ENCODE measurements at regions not wholly inside any gene's neighbourhood (a gene's known extent, or its start where the extent isn't known, plus 50 kb on each side); places are given as distances from the start of the nearest gene placed in this dataset.

DNA sequence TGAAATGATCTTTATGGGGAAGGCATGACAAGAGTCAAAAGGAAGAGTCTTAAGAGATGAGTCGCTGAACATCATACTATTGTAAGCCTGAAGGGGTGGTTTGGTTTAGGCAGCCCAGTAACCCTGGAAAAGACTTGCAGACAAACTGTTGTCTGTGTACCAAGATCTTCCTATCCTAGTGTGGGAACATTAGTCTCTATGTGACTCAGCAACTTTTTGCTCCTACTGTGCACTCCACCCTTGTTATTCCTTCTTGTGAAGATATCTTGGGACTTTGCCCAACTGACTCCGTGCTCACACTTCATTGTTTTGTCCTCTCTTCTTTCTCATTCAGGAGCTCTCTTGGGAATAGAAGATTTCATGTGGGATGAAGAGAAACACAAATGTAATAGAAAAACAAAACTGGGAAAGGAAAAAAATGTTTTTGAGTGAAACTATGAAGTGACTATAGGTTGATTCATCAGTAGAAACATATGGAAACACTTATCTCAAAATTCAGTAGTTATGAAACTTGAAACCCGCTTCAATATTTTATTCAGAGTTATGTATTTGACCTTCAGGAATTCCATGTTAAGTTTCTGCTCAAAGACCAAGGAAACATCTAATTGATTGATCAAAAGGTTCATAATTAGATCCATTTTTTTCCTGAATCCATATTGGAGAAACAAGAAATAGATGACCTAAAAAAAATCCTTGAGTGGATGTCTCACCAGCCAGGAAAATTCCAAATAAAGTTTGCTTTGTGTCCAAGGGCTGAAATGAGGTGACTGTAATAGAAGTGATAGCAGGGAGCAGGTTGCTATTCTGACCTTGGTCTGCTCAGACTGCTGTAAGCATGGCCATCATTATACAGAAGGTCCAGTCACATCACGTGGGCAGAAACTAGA, 67.2 kb downstream of the BTG1 start:
- no peak overlapping the region for H3K4me3 ChIP-seq (ENCODE audit: low read depth, low read length)
- TF ChIP-seq, protein P1, sequence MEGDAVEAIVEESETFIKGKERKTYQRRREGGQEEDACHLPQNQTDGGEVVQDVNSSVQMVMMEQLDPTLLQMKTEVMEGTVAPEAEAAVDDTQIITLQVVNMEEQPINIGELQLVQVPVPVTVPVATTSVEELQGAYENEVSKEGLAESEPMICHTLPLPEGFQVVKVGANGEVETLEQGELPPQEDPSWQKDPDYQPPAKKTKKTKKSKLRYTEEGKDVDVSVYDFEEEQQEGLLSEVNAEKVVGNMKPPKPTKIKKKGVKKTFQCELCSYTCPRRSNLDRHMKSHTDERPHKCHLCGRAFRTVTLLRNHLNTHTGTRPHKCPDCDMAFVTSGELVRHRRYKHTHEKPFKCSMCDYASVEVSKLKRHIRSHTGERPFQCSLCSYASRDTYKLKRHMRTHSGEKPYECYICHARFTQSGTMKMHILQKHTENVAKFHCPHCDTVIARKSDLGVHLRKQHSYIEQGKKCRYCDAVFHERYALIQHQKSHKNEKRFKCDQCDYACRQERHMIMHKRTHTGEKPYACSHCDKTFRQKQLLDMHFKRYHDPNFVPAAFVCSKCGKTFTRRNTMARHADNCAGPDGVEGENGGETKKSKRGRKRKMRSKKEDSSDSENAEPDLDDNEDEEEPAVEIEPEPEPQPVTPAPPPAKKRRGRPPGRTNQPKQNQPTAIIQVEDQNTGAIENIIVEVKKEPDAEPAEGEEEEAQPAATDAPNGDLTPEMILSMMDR (IDR thresholded peaks at IDR 0.05; ENCODE audit: insufficient read depth, low read depth, low read length, missing control alignments), result no peak
- DNase-seq (ENCODE audit: low read depth), result no peak

DNA sequence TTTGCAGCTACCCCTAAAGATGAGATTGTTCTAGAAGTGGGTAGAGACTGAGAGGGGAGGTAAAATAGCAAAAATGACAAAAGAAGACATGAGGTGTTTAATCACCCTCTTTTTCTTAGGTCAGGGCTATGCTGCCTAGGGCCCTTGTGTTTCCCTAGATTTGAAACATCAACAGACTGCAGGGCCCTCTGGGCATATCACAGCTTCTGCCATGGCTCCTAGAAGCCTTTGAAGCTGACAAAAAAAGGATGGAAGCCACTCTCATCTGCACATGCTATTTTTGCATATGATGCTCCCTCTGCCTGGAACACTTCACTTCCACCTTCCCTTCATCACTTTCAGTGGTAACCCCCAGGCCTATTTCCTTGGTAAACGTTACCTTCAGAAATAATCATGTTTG, 68.1 kb downstream of the BTG1 start:
- H3K4me3 ChIP-seq (ENCODE audit: low read depth, low read length), result no peak overlapping the region
- TF ChIP-seq, protein P1 (IDR thresholded peaks at IDR 0.05; ENCODE audit: insufficient read depth, low read depth, low read length, missing control alignments), result no peak
- no peak for DNase-seq (ENCODE audit: low read depth)

DNA sequence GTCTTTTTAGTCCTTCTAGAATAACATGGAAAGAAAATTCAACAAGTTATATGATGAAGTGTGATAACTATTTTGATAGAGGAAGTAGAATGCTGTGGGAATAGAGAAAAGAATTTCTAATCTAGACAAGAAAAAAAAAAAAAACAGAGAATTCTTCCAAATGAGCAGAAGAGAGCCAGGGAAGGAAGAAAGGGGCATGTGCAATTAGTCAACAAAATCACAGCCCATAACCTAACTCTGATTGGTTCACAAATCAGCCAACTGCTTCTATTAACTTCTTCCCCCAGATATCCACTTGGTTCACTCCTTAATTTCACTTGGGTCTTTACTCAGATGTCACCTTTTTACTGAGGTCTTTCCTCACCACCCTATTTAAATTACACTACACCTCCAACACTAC, 69.5 kb downstream of the BTG1 start:
- TF ChIP-seq, protein P1 (IDR thresholded peaks at IDR 0.05; ENCODE audit: insufficient read depth, low read depth, low read length, missing control alignments), result no peak
- no peak for DNase-seq (ENCODE audit: low read depth)
- H3K4me3 ChIP-seq (ENCODE audit: low read depth, low read length), result no peak overlapping the region

DNA sequence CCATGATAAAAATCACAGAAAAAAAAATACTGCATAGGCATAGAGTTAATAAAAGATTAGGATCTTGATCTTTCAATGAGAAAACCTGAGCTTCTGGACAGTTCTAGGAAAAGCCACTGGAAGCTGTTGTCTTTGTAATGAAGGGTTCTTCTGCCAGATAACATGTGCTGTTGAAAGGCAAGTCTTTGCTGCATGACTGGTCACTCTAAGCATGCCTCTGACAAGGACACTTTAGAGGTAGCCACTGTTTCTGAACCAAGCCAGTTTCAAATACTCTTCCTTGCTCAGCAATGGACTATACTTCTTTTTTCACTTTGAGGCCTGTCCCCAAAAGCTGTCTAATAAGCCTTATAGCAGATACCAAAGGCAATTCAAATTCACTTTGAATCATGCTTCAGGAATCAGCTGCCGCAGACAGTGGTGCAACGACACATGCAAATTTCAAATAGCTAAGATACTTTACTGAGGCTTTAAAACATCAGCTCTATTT, 70.2 kb downstream of the BTG1 start:
- TF ChIP-seq, protein P1 (IDR thresholded peaks at IDR 0.05; ENCODE audit: insufficient read depth, low read depth, low read length, missing control alignments), result no peak
- no peak overlapping the region for H3K4me3 ChIP-seq (ENCODE audit: low read depth, low read length)
- DNase-seq (ENCODE audit: low read depth), result no peak

DNA sequence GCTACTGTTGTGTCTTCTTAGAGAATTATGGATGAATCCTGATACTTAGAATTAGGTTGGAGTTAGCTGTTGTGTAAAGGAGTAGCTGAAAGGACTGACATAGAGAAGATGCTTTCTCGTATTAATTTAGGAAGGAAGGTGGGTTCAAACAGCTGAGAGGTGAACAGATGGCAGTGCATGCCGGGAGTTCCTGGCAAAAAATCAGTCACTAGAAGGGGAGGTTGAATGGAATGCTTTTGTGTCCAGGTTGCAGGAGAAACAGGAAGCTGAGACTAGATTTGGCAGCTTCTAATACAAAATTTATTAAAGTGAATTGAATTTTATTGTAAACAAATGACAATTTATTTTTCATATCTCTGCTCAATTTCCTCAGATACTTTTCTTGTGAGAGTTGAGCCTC, 70.8 kb downstream of the BTG1 start:
- no peak for DNase-seq (ENCODE audit: low read depth)
- H3K4me3 ChIP-seq (ENCODE audit: low read depth, low read length), result no peak overlapping the region
- TF ChIP-seq, protein P1 (IDR thresholded peaks at IDR 0.05; ENCODE audit: insufficient read depth, low read depth, low read length, missing control alignments), result no peak

DNA sequence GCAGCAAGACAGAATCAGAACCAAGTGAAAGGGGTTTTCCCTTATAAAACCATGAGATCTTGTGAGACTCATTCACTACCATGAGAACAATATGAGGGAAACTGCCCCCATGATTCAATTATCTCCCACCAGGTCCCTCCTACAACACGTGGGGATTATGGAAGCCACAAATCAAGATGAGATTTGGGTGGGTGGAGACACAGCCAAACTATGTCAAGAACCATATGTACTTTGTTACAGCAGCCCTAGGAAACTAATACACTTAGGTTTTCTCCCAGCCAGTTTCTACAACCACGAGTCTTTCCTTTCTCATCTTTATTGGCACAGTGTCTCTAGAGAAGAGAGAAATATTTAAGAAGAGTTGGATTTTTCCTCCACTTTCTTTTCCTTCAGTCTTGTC, 72.6 kb downstream of the BTG1 start:
- DNase-seq (ENCODE audit: low read depth), result no peak
- TF ChIP-seq, protein P1 (IDR thresholded peaks at IDR 0.05; ENCODE audit: insufficient read depth, low read depth, low read length, missing control alignments), result no peak
- H3K4me3 ChIP-seq (ENCODE audit: low read depth, low read length), result no peak overlapping the region
